HEK293T (cell line): ENCODE measurements at regions not wholly inside any gene's neighbourhood (a gene's known extent, or its start where the extent isn't known, plus 50 kb on each side); places are given as distances from the start of the nearest gene placed in this dataset.

Experiments
- CTBP1 ChIP-seq: fragments of 450-650 bp; IDR thresholded peaks from 2 replicates; pipeline ENCODE4 v1.6.1; 2016; ENCODE audit warnings: borderline replicate concordance
- FOXM1 ChIP-seq: fragments of 450-650 bp; IDR thresholded peaks from 2 replicates; pipeline ENCODE4 v1.6.1; 2017; ENCODE audit warnings: mild to moderate bottlenecking, borderline replicate concordance
- NFRKB ChIP-seq: fragments of 450-650 bp; IDR thresholded peaks from 2 replicates; pipeline ENCODE4 v1.6.1; 2016; ENCODE audit warnings: mild to moderate bottlenecking, moderate library complexity
- ZNF384 ChIP-seq: fragments of 450-650 bp; IDR thresholded peaks from 2 replicates; pipeline ENCODE4 v1.6.1; 2016

- TF ChIP-seq ZNF384, result no peak
- no peak for TF ChIP-seq FOXM1
- TF ChIP-seq NFRKB, result no peak
- no peak for TF ChIP-seq CTBP1
These were observed 105.5 kb upstream of the PDE4D start for GRCh38 chr5:59999056-59999455.
